ENCODE measurements at regions not wholly inside any gene's neighbourhood (a gene's known extent, or its start where the extent isn't known, plus 50 kb on each side); places are given as distances from the start of the nearest gene placed in this dataset.

GRCh38 chr11:96753997-96754396, 364.2 kb downstream of the JRKL start:
- no peak for DNase-seq (ENCODE audit: low spot score)
- no peak for TF ChIP-seq CTCF (conservative IDR thresholded peaks at IDR 0.05; ENCODE audit: low read depth)
- no peak overlapping the region for H3K27ac ChIP-seq
- ChIA-PET CTCF (interaction anchor here (0.7 kb wide), 1 partner anchor 274 kb away, joined by 3 read pairs; no protein-coding TSS in a partner anchor), POLR2A (ENCODE audit: low non-redundant PET) (no interaction called here)

- POLR2A ChIA-PET (ENCODE audit: low non-redundant PET) = no interaction called here
- TF ChIP-seq CTCF (conservative IDR thresholded peaks at IDR 0.05; ENCODE audit: low read depth) = no peak
- no peak overlapping the region for H3K27ac ChIP-seq
- DNase-seq (ENCODE audit: low spot score) = no peak
- CTCF ChIA-PET = interaction anchor here (0.6 kb wide), 1 partner anchor 1007 kb away, joined by 3 read pairs; no protein-coding TSS in a partner anchor
Measured at GRCh38 chr11:96755209-96755608, 365.4 kb downstream of the JRKL start.

- ChIA-PET POLR2A (ENCODE audit: low non-redundant PET) (no interaction called here), CTCF (interaction anchor here (0.6 kb wide), 1 partner anchor 1006 kb away, joined by 3 read pairs; no protein-coding TSS in a partner anchor)
- no peak for TF ChIP-seq CTCF (conservative IDR thresholded peaks at IDR 0.05; ENCODE audit: low read depth)
- DNase-seq (ENCODE audit: low spot score) = no peak
- H3K27ac ChIP-seq = no peak overlapping the region
Measured at GRCh38 chr11:96755752-96756151, 365.9 kb downstream of the JRKL start.

GRCh38 chr11:96758957-96759356, 369.1 kb downstream of the JRKL start:
- ChIA-PET CTCF (no interaction called here), POLR2A (ENCODE audit: low non-redundant PET) (no interaction called here)
- H3K27ac ChIP-seq = no peak overlapping the region
- DNase-seq (ENCODE audit: low spot score) = no peak
- no peak for TF ChIP-seq CTCF (conservative IDR thresholded peaks at IDR 0.05; ENCODE audit: low read depth)

- ChIA-PET POLR2A (ENCODE audit: low non-redundant PET) (no interaction called here), CTCF (no interaction called here)
- no peak for TF ChIP-seq CTCF (conservative IDR thresholded peaks at IDR 0.05; ENCODE audit: low read depth)
- H3K27ac ChIP-seq = no peak overlapping the region
- DNase-seq (ENCODE audit: low spot score) = no peak
Measured at GRCh38 chr11:96760306-96760705, 370.5 kb downstream of the JRKL start.

GRCh38 chr11:96760815-96761214, 371.0 kb downstream of the JRKL start:
- DNase-seq (ENCODE audit: low spot score) = no peak
- POLR2A ChIA-PET (ENCODE audit: low non-redundant PET) = no interaction called here
- CTCF ChIA-PET = no interaction called here
- H3K27ac ChIP-seq = no peak overlapping the region
- TF ChIP-seq CTCF (conservative IDR thresholded peaks at IDR 0.05; ENCODE audit: low read depth) = no peak

- DNase-seq (ENCODE audit: low spot score) = no peak
- CTCF ChIA-PET = no interaction called here
- no peak for TF ChIP-seq CTCF (conservative IDR thresholded peaks at IDR 0.05; ENCODE audit: low read depth)
- no peak overlapping the region for H3K27ac ChIP-seq
- POLR2A ChIA-PET (ENCODE audit: low non-redundant PET) = no interaction called here
Measured at GRCh38 chr11:96761451-96761850, 371.6 kb downstream of the JRKL start.

Data from RWPE1 (cell line).